Fibroblast of lung (primary cell): ENCODE measurements at regions not wholly inside any gene's neighbourhood (a gene's known extent, or its start where the extent isn't known, plus 50 kb on each side); places are given as distances from the start of the nearest gene placed in this dataset.

Experiments
- DNase-seq, 2 donors: peaks; one replicate each; pipeline versions ENCODE4 v3.0.0 to v3.0.0-alpha.2; 2010; ENCODE audit warnings: low read depth in 2 of 2
- H2AFZ ChIP-seq: 2 replicates; pipeline ENCODE4 v1.5.1; 2012; ENCODE audit warnings: low read length, control low read depth, inconsistent platforms
- H3K27ac ChIP-seq: 2 replicates; pipeline ENCODE4 v1.5.1; 2011; ENCODE audit warnings: low read length, control low read depth; ENCODE audit not compliant: insufficient read depth
- H3K27me3 ChIP-seq: 2 replicates; pipeline ENCODE4 v1.5.1; 2011; ENCODE audit warnings: mild to moderate bottlenecking, low read length; ENCODE audit not compliant: control insufficient read depth, insufficient read depth
- H3K36me3 ChIP-seq: 2 replicates; pipeline ENCODE4 v1.5.1; 2011; ENCODE audit warnings: low read length; ENCODE audit not compliant: control insufficient read depth, insufficient read depth
- H3K4me1 ChIP-seq: 2 replicates; pipeline ENCODE4 v1.5.1; 2011; ENCODE audit warnings: low read length; ENCODE audit not compliant: control insufficient read depth, insufficient read depth; ENCODE audit errors: extremely low read depth
- H3K4me2 ChIP-seq: 2 replicates; pipeline ENCODE4 v1.5.1; 2011; ENCODE audit warnings: low read length, control low read depth; ENCODE audit not compliant: insufficient read depth; ENCODE audit errors: extremely low read depth
- H3K4me3 ChIP-seq, 4 experiments: fragments of 200-600 bp in 1 of 4; sonication (generic) in 1 of 4; replicated peaks in 1 of 4; 2 replicates each; pipeline ENCODE4 v1.5.1; 2011 to 2016; ENCODE audit warnings: low read length in 4 of 4, low read depth in 3 of 4, mild to moderate bottlenecking in 3 of 4, control low read depth in 2 of 4, inconsistent platforms in 1 of 4, mixed read lengths in 1 of 4; ENCODE audit not compliant: insufficient read depth in 1 of 4; ENCODE audit errors: control extremely low read depth in 1 of 4
- H3K79me2 ChIP-seq: 2 replicates; pipeline ENCODE4 v1.5.1; 2012; ENCODE audit warnings: mild to moderate bottlenecking, low read length, inconsistent platforms; ENCODE audit not compliant: control insufficient read depth, insufficient read depth
- H3K9ac ChIP-seq: 2 replicates; pipeline ENCODE4 v1.5.1; 2011; ENCODE audit warnings: mild to moderate bottlenecking, low read length, control low read depth; ENCODE audit not compliant: insufficient read depth
- H3K9me3 ChIP-seq: 2 replicates; pipeline ENCODE4 v1.5.1; 2012; ENCODE audit warnings: low read depth, low read length; ENCODE audit not compliant: control insufficient read depth, insufficient read depth
- H4K20me1 ChIP-seq: 2 replicates; pipeline ENCODE4 v1.5.1; 2011; ENCODE audit warnings: low read length; ENCODE audit not compliant: control insufficient read depth, insufficient read depth; ENCODE audit errors: extremely low read depth
- CTCF ChIP-seq, 2 donors: IDR thresholded peaks in 1 of 2; conservative IDR thresholded peaks in 1 of 2; 1 replicate in 1 of 2; 2 replicates in 1 of 2; pipeline ENCODE4 v1.5.1; 2011 to 2012; ENCODE audit warnings: low read length in 2 of 2, control low read depth in 1 of 2, inconsistent platforms in 1 of 2, low read depth in 1 of 2, mild to moderate bottlenecking in 1 of 2
- EZH2 ChIP-seq: IDR thresholded peaks from 2 replicates; pipeline ENCODE4 v1.5.1; 2012; ENCODE audit warnings: low read length, control low read depth, mild to moderate bottlenecking; ENCODE audit errors: missing control alignments

GRCh38 chr6:113290684-113291083 lies 566.5 kb upstream of the MARCKS start:
- Histone ChIP-seq H3K27me3 (no peaks in the 10 kb centered on the region), H3K9ac (no peak overlapping the region), H3K36me3 (no peaks in the 10 kb centered on the region), H4K20me1 (no peaks in the 10 kb centered on the region), H3K4me1 (no peaks in the 10 kb centered on the region), H3K4me2 (no peak overlapping the region), H2AFZ (no peak overlapping the region), H3K27ac (no peak overlapping the region), H3K79me2 (no peaks in the 10 kb centered on the region), H3K4me3 (no peak overlapping the region), H3K9me3 (no peaks in the 10 kb centered on the region)
- no peak for DNase-seq
- no peak for TF ChIP-seq CTCF (conservative IDR thresholded peaks at IDR 0.05 in 1 of 2, IDR thresholded peaks at IDR 0.05 in 1 of 2; ENCODE audit: low read depth in 1 of 2, low read length in 2 of 2)
- no peak for TF ChIP-seq EZH2

- H3K4me2 ChIP-seq: peak overlapping the region; percentile 11
- no peaks in the 10 kb centered on the region for H3K4me1 ChIP-seq
- H3K27me3 ChIP-seq: no peaks in the 10 kb centered on the region
- TF ChIP-seq EZH2 (no peak), CTCF (conservative IDR thresholded peaks at IDR 0.05 in 1 of 2, IDR thresholded peaks at IDR 0.05 in 1 of 2; ENCODE audit: low read depth in 1 of 2, low read length in 2 of 2) (no peak)
- H3K4me3 ChIP-seq: no peak overlapping the region
- H3K27ac ChIP-seq: no peak overlapping the region
- DNase-seq: peak; percentile 58 to 73
- no peak overlapping the region for H3K9ac ChIP-seq
- no peaks in the 10 kb centered on the region for H3K79me2 ChIP-seq
- H4K20me1 ChIP-seq: no peaks in the 10 kb centered on the region
- H3K9me3 ChIP-seq: no peaks in the 10 kb centered on the region
- H3K36me3 ChIP-seq: no peaks in the 10 kb centered on the region
- H2AFZ ChIP-seq: no peak overlapping the region
Observed at GRCh38 chr6:113291751-113292445, 565.2 kb upstream of the MARCKS start.

GRCh38 chr6:113292646-113293422 lies 564.3 kb upstream of the MARCKS start:
- no peak overlapping the region for H3K9ac ChIP-seq
- H3K4me2 ChIP-seq: peak overlapping the region; percentile 18
- no peaks in the 10 kb centered on the region for H3K4me1 ChIP-seq
- no peaks in the 10 kb centered on the region for H3K36me3 ChIP-seq
- no peak overlapping the region for H3K27ac ChIP-seq
- H4K20me1 ChIP-seq: no peaks in the 10 kb centered on the region
- H3K9me3 ChIP-seq: no peaks in the 10 kb centered on the region
- no peak overlapping the region for H3K4me3 ChIP-seq
- TF ChIP-seq CTCF (conservative IDR thresholded peaks at IDR 0.05 in 1 of 2, IDR thresholded peaks at IDR 0.05 in 1 of 2; ENCODE audit: low read depth in 1 of 2, low read length in 2 of 2) (no peak), EZH2 (no peak)
- H2AFZ ChIP-seq: peak overlapping the region; percentile 16
- no peaks in the 10 kb centered on the region for H3K27me3 ChIP-seq
- no peaks in the 10 kb centered on the region for H3K79me2 ChIP-seq
- DNase-seq: peak in 1 of 2 donors; percentile 33
